LNCaP clone FGC (cell line): ENCODE measurements at regions not wholly inside any gene's neighbourhood (a gene's known extent, or its start where the extent isn't known, plus 50 kb on each side); places are given as distances from the start of the nearest gene placed in this dataset.

Source experiments
- DNase-seq: peaks from one replicate; pipeline ENCODE4 v3.0.0-alpha.2; 2011; ENCODE audit warnings: low read depth
- H3K4me3 ChIP-seq: 2 replicates; pipeline ENCODE4 v1.5.1; 2011; ENCODE audit warnings: mild to moderate bottlenecking, low read depth, low read length, control low read depth
- CTCF ChIP-seq: IDR thresholded peaks from 2 replicates; pipeline ENCODE4 v1.5.1; 2012; ENCODE audit warnings: mild to moderate bottlenecking; ENCODE audit not compliant: control insufficient read depth, insufficient read depth; ENCODE audit errors: extremely low read depth

DNA sequence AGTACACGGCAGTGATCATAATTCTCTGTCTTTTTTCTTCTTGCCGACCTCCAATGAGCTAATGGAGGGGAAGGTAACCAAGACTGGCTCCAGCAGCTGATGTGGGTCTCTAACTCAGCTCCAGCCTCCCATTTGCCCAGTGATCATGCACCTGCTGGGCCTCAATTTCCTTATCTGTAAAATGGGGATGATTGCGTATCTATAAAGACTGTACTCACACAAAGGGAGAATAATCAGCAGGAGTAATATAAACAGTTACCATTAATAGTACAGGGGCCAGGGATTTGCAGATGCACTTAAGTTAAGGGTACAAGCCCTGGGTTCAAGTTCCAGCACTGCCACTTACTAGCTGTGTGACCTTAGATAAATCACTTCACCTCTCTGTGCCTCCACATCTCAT is 204.9 kb upstream of the LHX5 start:
- no peak for DNase-seq
- no peak overlapping the region for H3K4me3 ChIP-seq
- no peak for TF ChIP-seq CTCF

- no peak overlapping the region for H3K4me3 ChIP-seq
- no peak for TF ChIP-seq CTCF
- DNase-seq, result no peak
These were observed 204.4 kb upstream of the LHX5 start for GRCh38 chr12:113676117-113676516.

GRCh38 chr12:113674996-113675395 is 203.3 kb upstream of the LHX5 start:
- H3K4me3 ChIP-seq, result no peak overlapping the region
- TF ChIP-seq CTCF, result no peak
- DNase-seq, result no peak

- no peak for TF ChIP-seq CTCF
- no peak for DNase-seq
- H3K4me3 ChIP-seq, result no peak overlapping the region
These were observed 202.6 kb upstream of the LHX5 start for GRCh38 chr12:113674302-113674701.

- DNase-seq, result no peak
These were observed 202.0 kb upstream of the LHX5 start for GRCh38 chr12:113673458-113674238.

DNA sequence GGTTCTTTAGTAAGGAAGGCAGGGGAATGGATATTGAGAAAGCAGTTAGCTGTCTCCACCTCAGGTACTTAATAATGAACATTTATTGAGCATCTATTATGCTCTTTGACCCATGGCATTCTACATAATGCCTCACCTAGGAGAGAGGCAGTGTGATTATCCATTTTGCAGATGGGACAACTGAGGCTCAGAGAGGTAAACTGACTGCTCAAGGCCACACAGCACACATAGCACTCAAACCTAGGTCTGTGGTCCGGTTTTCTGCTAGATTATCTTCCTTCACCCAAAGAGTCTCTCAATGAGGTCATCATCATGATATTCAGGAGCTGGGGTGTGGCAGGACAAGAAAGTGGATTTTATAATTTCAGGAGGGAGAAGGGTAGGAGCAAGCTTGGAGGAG is 199.1 kb upstream of the LHX5 start:
- no peak for DNase-seq
- TF ChIP-seq CTCF, result no peak
- H3K4me3 ChIP-seq, result no peak overlapping the region

More at GRCh38 chr12:113673458-113674238, 202.0 kb upstream of the LHX5 start:
- H3K4me3 ChIP-seq, result no peak overlapping the region
- TF ChIP-seq CTCF, result no peak
